HG02884 (cell line): ENCODE measurements at regions not wholly inside any gene's neighbourhood (a gene's known extent, or its start where the extent isn't known, plus 50 kb on each side); places are given as distances from the start of the nearest gene placed in this dataset.
A peak's percentile ranks its signal among the peaks of the same experiment; 100 is the strongest.

ENCODE experiments used
- ATAC-seq: cut with Tn5 transposase; IDR thresholded peaks from one replicate; pipeline ENCODE4 v1.9.1; 2021; ENCODE audit warnings: mild to moderate bottlenecking, moderate library complexity; ENCODE audit not compliant: unreplicated experiment

DNA sequence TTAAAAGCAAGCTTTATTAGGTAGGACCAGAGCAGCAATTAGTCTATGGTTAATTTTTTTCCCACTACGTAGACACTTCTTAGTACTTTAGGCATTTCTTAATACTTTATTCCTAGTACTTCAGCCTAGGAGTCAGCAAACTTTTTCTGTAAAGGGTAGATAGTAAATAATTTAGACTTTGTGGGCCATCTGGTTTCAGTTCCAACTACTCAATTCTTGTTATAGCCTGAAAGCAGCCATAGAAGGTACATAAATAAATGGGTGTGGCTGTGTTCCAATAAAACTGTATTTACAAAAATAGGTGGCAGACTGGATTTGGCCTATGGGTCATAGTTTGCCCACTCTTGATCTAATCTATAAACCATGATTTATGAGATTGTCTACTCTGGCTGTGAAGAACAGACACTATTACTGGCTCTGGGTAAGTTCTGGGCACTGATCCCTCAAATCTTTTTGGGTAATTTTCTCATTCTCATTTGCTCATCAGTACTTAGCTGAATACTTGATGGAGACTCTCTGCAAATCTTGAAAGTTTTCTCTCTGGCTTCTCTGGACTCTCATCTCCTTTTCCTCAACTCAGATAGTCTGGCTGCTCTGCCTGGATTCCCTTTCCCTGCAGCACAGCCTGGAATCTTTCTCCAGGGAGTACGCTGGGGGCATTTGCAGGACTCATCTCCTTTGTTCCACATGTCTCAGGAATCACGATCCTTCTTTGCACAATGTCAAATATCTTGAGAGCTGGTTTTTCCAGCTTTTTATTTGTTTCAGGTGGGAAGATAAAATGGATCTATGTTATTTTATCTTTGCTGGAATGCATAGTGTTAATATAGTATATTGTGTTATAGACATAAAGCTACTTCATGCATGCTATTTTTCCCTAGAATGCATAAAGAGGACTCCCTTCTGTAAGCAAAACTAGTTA, 524.8 kb upstream of the TBL1XR1 start:
- ATAC-seq: no peak

DNA sequence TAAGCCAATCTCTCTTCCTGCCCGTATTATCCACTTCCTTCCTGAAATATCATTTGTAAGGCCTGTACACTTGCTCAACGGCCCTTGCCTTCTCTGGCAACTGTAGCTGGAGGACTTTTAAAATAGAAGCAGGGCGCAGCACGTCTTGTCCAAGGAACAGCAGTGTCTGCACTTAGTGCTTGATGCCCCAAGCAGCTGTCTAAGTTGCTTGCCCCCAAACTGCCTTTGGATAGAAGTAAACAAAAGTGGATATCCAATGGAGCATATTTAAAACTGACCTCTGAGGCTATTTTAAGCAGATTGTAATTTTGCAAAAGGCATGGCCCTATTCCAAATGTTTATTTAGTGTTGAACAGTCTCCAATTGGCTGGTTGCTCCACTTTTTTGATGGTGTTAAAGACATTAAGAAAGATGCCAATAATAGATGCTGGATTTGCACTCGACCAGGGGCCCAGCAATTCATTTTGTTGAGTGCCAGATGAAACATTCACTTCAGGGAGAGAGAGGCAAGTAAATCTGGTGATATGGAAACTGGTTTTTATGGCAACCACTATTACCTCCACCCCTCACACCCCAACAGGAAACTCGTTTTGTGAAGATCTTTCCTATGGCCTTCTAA, 526.8 kb upstream of the TBL1XR1 start:
- no peak for ATAC-seq

DNA sequence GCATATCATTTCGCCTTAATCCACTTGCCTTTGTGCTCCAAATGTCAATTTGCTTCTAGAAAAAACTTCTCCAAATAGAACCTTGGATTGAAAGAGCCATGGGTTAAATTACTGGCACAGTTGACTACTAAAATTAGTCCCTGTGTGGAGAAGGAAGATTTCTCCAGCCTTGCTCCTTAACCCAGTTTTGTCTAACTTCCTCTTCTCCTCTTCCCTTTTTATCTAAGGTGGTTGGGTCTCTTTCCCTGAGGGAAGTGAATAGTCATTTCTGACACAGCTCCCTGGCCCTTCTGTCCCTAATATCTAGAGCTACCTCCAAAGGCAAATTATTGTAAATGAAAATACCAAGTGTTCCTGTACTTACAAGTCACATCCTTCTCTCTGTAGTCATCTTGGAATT, 527.9 kb upstream of the TBL1XR1 start:
- ATAC-seq: no peak

DNA sequence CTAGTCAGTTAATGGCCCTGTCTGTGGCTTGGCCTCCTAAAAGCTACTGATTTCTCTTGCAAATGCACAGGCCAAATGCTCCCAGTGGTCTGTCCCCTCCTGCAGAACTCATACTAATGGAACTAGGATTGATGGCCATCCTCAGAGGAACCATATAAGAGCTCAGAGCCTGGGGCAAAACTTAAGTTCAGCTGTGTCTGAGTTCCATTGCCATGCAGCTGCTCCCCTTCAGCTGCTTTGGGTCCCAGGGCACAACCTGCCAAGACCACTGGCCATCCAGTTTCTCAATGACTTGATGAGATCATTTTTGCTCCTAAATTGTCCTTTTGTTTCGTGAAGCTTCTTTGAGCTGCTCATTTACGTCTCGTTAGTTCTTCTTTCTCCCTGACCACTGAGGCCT, 529.5 kb upstream of the TBL1XR1 start:
- ATAC-seq: no peak

DNA sequence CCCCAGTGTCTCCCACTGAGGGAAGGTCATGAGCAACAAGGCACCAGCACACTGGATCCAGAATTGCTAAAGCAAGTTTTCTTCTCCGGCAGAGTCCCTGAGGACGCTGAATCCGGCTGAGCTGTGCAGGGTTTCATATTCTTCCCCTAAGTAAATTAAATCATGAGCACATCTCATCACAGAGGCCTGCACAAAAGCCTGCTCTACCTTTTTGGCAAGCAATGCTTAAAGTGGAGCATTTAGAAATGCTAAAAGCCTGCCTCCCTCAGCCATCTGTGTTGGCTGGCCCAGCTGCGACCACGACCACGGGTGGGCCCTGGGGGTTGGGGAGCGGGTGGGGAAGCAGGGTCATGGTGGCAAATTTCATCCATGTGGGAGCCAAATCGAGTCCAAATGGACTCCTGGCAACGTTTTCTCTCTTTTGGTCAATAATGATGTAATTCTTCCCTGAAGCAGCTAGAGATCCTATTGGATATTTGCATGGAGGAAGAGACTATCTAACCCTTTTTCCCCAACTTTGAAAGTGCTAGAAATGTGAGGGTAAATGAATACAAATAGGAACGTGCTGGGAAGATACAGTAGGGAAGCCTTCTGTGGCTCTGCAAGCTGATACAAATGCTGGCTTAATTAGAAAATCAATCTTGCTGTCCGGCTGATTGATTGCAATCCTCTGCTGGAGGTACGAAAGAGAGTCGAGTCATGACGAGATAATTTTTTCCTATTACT, 532.8 kb upstream of the TBL1XR1 start:
- no peak for ATAC-seq

DNA sequence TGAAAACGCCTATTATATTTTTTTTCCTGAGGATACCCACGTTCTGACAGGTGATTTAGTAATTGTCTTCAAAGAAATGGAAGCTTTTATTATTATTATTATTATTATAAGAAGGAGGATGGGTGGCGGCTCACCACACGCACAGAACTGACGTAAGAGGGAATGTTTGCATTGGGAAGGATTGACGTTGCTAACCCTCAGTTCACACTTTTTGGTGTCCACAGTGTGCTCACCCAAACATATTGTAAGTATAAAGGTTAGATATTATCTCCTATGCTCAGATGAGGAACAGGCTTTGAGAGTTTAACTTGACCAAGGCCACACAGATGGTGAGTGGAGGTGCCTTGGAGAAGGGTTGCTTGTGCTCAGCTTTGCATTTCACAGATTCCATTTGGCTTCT, 533.5 kb upstream of the TBL1XR1 start:
- no peak for ATAC-seq

DNA sequence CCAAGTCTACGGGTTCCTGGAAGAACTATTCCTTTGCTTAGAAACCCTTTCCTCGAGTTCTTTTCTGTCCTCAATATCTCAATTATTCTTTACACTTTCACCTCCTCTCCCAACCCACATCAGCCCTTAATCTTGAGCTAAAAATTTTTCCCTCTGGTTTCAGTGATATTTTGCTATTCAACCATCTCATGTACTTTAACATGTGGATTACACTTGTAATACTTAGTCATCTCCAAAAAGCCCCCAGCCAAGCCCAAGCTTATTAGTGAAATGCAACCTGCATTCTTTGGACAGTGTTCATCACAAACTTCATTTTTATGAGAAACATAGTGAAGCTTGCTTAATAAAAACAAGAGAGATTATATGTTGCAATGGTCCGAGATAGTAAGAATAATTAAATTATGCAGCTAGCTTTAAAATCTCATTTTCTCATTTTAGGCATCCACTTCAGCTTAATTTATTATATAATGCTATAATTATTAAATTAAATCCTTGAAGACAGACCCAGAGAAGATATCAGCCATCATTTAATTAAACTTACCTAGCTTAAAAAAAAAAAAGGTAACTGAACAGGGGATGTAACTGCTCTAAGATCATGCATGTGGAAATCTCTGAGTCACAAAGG, 534.5 kb upstream of the TBL1XR1 start:
- no peak for ATAC-seq

DNA sequence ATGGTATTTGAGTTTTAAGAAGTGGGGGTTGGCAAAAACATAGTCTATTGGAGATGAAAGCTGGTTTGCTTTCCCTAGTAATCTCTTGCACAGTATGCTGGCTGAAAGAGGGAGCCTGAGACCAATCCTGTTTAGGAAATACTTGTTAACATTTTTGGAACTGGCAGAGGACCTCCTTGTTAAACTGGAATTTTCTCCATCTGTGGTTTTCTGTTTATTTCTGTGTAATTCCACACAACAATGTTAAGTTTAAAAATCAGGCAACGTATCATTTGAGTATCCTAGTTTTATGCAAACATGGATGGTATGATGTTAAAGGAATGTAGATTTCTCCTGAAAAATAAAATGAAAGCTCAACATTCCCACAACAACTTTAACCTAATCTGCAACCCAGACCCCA, 536.0 kb upstream of the TBL1XR1 start:
- no peak for ATAC-seq

DNA sequence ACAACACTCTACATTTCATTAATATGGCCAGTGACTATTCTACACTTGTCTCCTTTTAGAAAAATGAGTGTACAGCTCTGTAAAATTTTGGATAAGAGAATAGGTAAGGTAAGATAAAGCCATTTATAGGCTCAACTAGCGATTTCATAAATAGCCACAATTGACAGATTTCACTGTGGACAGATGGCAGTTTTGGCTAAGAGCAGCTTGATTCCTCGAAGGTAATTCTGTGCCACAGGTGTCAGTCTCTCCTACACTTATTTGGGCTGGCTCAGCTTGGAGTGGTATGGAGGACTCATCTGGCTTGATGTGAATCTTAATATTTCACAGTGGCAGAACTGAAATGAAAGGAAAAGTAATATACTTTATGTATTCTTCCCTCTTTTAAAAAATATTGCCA, 536.7 kb upstream of the TBL1XR1 start:
- no peak for ATAC-seq

DNA sequence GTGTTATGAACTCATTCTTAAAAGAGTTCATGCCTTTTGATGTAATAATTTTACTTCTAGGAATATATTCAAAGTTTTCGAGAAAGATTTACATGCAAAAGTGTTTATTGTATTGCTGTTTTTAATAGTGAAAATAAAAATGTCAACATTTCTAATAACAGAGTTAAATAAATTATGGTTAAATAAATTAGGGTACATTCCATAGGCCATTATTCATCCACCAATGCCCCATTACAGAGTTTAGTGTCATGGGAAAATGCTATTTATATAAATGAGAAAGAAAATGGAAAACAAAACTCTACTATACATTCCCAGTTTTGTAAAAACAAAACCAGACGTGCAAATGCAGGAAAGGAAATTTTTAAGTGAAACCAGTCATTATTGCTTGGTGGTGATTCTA, 538.1 kb upstream of the TBL1XR1 start:
- ATAC-seq: no peak

DNA sequence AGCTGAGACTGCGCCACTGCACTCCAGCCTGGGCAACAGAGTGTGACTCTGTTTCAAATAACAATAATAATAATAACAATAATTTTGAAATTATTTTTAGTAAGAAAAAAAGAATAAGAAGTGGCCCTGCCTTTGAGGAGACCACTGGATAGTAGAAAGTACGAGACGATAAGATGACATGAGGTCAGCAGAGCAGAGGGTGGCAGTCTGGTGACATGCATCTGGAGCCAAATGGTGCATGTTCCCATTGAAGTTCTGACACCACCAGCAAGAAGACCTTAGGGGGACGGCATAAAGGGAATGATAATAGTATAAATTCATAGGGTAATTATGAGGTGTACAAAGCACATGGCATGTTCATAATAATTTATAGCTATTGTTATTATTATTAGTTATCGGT, 542.2 kb upstream of the TBL1XR1 start:
- no peak for ATAC-seq

DNA sequence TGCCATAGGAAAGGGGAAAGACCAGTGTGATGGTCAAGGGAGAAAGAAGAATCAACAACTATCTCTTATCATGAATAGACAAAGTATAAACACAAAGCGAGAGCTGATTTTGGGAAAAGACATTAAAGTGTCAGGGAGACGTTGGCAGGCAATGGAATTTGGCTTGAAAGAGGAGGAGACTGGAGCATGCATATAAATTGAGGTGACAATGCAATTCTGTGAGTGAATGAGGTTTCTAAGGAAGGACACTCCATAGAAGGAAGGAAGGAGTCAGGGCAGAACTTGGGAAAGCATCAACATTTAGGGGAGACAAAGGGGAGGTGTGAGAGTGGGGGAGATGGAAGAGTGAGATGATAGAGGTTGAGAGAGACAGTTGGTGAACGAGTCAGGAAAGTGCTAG, 543.0 kb upstream of the TBL1XR1 start:
- no peak for ATAC-seq

DNA sequence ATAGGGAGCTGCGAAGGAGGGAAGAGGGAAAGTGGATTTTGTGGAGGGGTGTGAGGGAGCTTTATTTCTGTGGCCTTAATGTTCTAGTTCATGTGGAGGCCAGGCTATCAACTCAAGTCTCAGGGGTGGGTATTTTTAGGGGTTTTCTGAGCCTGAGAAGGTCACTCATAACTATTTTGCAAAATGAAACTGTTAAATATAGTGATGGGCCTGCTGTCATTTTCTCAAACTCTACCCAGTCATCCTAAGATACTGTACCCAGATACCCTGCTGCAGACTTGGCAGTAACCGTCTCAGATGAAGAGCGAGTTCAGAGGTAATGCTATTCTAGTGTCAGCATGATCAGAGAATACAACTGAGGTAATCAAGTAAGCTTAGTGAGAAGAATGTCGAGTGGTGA, 545.0 kb upstream of the TBL1XR1 start:
- ATAC-seq: peak; percentile 68

DNA sequence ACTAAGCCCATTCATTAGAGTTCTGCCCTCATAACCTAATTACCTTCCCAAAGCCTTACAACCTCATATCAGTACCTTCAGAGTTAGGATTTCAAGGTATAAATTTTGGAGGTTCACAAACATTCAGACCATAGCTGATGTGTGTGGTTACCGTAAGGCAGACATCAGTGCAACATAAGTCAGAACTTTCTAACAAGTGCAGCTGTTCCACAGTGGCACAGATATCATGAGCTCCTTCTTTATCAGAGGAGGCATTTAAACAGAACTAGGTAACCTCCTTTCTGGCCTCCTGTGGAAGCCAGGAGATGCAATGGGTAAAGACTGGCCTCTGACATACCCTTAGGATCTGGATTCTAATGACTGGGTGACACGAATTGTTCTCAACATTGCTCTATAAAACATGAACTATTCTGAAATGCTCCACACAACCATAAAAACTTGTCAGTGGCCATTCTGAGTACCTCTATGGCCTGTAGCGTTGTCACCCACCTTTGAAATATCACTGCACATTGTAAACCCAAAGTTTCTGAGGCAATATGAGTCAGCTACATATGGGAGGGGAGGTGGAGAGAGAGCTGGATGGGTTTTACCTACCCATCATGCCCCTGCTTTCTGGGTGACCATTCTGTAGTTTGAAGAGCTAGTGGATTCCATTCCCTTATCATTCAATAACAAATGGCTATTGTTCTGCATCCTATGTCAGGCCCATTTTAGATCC, 546.0 kb upstream of the TBL1XR1 start:
- no peak for ATAC-seq

DNA sequence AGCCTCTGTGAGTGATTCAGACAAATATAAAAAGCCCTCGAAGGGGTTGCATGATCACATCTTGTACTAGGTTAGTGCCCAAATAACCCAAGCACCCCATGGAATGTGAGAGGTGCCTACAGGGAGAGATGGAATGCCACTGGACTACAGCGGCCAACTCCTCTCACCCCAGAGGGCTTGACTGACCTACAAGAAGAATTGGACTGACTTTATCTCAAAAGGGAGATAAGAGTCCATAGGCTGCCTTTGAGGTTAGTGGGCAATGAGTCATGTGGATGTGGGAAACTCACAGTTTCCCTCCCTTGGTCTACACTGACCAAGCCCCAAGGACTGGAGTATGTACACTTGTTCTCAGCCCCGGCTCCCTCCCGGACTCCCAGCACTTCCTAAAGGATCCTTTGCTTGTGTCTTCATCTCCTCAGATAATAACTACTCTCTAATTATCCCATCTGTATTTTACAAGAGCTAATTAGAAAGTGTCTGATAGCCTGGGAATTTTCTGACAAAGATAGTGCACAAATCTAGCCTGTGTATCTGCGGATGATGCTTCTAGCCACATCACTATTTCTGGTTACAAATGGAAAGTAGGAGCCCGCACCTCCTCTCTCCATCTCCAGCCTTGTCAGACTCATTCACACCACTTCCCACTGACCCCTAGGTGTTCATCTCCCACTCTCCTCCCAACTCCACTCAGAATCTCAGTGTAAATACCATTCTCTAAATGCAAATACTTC, 547.8 kb upstream of the TBL1XR1 start:
- ATAC-seq: no peak

DNA sequence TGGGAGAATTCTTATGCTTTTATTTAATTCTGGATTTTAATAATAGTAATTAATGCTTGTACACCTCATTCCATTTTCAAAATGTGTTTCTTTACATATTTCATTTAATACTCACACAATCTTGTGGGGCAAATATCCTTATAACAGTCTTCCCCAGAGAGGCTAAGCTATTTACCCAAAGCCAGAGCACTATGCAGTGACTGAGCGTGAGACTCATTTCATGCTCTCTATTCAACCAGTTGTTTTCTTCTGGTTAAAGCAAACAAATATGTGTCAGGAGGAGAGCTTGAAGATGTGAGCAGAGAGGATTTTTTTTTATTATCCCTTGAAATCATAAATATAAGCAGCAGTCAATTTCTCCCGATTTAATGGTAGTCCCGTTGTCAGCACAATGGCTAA, 548.3 kb upstream of the TBL1XR1 start:
- ATAC-seq: no peak

DNA sequence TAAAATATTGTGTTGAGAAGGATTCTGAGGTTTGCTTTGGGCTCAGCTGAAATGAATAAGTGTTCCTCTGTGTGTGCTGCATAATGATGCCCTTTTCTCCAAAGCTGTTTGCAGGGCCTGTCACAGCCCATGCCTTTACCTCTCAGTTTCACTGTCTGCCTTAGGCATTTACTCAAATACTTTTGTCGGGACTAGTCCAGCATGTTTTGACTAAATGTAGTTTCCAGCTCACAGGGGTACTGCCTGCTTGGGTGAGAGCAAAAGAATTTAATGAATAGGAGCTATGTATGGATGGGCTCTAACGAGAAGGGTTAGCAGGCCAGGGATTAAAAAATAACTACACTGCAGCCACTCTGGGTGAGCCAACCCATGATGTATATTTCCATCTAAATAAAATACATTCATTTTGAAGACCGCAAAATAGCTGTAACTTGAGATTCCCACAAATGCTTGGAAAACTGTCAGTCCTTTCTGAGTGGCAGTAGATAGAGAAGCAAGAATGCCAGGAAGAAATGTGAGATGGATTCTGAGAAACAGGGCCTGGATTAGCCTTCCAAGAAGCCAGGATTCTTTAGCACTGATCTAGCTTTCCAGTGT, 549.2 kb upstream of the TBL1XR1 start:
- no peak for ATAC-seq

DNA sequence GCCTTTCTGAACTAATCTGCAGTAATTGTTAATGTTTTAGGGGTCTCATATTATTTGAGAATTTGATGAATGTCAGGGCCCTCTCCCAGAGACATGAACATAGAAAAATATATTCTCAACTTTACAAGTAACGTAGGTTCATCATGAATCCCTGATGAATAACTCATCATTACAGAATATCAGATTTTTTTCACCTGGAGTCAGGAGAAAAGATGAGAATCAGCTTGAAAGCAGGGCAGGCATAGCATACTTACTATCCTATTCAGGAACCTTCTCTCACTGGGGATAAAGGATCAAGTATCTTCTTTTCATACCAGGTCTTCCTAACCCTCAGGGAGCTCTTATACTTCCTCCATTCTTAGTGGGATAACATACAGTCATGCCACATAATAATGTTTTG, 552.6 kb upstream of the TBL1XR1 start:
- no peak for ATAC-seq

DNA sequence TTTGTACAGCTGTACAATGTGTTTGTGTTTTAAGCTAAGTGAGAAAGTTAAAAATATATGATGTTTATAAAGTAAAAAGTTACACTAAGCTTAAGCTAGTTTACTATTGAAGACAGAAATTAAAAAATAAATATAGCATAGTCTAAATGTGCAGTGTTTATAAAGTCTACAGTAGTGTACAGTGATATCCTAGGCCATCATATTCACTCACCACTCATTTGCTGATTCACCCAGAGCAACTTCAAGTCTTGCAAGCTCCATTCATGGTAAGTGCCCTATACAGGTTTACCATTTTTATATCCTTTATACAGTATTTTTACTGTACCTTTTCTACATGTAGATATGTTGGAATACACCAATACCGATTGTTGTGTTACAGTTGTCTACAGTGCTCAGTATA, 553.2 kb upstream of the TBL1XR1 start:
- no peak for ATAC-seq

DNA sequence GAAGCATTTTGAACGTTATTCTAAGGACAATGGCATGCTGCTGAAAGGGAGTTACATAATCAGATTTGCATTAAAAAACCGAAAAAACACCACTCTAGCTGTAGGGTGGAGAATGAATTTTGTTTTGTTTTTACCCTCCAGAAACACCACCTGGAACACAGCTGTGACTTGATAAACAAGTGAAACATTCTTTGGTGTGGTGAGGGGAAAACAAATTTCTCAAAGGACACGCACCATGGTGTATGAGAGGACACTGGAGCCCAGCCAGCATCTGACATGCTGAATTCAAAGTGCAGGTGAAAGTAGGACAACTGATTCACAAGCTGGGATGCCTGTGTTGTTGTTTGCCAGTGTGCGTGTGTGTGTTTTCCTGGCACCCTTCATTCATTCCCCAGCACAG, 554.5 kb upstream of the TBL1XR1 start:
- peak; percentile 50 for ATAC-seq
